HUES6 (cell line): ENCODE measurements at regions not wholly inside any gene's neighbourhood (a gene's known extent, or its start where the extent isn't known, plus 50 kb on each side); places are given as distances from the start of the nearest gene placed in this dataset.
"Not testable (repeated sequence)": the region's sequence is repeated elsewhere in the genome, so short reads cannot be mapped to it uniquely, and the experiment has no call there.

Experiments
- H3K27ac ChIP-seq: 2 replicates; pipeline ENCODE4 v1.7.0; 2013; ENCODE audit warnings: low read depth, mild to moderate bottlenecking, low read length, inconsistent platforms
- H3K27me3 ChIP-seq: 2 replicates; pipeline ENCODE4 v1.6.1; 2013; ENCODE audit warnings: low read length; ENCODE audit not compliant: control insufficient read depth, insufficient read depth
- H3K36me3 ChIP-seq: 2 replicates; pipeline ENCODE4 v1.6.1; 2013; ENCODE audit warnings: low read length; ENCODE audit not compliant: control insufficient read depth, insufficient read depth
- H3K4me1 ChIP-seq: 2 replicates; pipeline ENCODE4 v1.6.1; 2013; ENCODE audit warnings: low read length; ENCODE audit not compliant: control insufficient read depth, insufficient read depth
- H3K4me3 ChIP-seq: 2 replicates; pipeline ENCODE4 v1.5.1; 2013; ENCODE audit warnings: low read depth, low read length
- H3K9ac ChIP-seq: one replicate; pipeline ENCODE4 v1.6.1; 2013; ENCODE audit warnings: mild to moderate bottlenecking, low read length
- H3K9me3 ChIP-seq: 2 replicates; pipeline ENCODE4 v1.6.1; 2013; ENCODE audit warnings: low read depth, low read length; ENCODE audit not compliant: control insufficient read depth, insufficient read depth

DNA sequence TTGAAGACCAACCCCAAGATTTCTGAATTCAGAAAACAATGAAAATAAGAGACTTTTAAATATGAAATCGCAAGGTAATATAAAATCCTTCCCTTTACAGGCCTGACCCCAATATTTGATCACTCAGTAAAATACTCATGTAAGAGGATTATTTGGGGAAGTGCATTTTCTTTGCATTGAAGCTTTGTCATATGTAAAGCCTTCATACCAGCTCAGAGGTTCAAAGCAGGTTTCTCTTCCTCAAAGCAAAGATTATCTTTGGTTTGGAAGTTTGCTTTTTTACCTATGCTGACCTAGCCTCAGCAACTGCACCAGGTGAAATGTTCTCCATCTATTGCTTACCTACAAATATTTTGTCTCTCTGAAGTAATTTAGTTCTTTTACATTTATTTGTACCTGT lies 106.5 kb upstream of the PARP8 start:
- Histone ChIP-seq H3K27ac (no peak overlapping the region), H3K9ac (no peak overlapping the region)

DNA sequence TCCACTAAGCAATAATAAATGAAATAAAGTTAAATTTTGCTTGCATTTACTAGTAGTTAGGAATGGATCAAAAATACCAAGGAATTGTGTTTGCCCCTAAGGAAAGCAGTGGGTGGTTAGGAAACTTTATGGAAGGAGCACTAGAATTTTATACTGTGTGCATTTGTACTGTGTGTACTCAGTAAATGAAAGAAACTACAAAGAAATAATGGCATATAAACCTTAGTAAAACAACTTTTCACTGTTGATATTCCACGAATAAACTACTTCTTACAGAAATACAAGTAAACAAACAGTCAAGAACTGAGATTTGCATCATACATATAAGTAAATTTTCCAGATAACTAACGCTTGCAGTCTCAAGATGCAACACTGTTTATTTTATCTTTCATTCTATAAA lies 103.7 kb upstream of the PARP8 start:
- no peaks in the 10 kb centered on the region for H3K27me3 ChIP-seq
- no peaks in the 10 kb centered on the region for H3K9me3 ChIP-seq
- H3K27ac ChIP-seq: no peak overlapping the region
- no peak overlapping the region for H3K9ac ChIP-seq
- no peaks in the 10 kb centered on the region for H3K4me1 ChIP-seq
- no peaks in the 10 kb centered on the region for H3K36me3 ChIP-seq
- H3K4me3 ChIP-seq: no peak overlapping the region

More for the DNA sequence above, 106.5 kb upstream of the PARP8 start:
- no peaks in the 10 kb centered on the region for H3K27me3 ChIP-seq
- no peaks in the 10 kb centered on the region for H3K36me3 ChIP-seq
- no peaks in the 10 kb centered on the region for H3K4me1 ChIP-seq
- no peak overlapping the region for H3K4me3 ChIP-seq
- H3K9me3 ChIP-seq: no peaks in the 10 kb centered on the region

DNA sequence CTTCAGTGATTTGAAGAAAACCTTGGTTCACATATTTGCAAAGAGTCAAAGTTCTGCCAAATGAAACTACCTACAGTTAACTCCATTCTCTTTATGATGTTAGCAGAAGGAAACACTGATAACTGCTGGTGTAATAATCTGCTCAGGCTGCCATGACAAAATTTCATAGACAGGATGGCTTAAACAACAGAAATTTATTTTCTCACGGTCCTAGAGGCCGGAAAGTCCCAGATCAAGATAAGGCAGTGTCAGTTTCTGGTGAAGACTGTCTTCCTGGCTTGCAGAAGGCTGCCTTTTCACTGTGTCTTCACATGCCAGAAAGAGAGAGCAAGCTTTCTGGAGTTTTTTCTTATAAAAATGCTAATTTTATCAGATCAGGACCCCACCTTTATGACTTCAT lies 102.4 kb upstream of the PARP8 start:
- H3K9ac ChIP-seq: no peak overlapping the region
- H3K9me3 ChIP-seq: no peaks in the 10 kb centered on the region
- H3K4me3 ChIP-seq: no peak overlapping the region
- H3K4me1 ChIP-seq: no peaks in the 10 kb centered on the region
- H3K27me3 ChIP-seq: no peaks in the 10 kb centered on the region
- no peaks in the 10 kb centered on the region for H3K36me3 ChIP-seq
- no peak overlapping the region for H3K27ac ChIP-seq

DNA sequence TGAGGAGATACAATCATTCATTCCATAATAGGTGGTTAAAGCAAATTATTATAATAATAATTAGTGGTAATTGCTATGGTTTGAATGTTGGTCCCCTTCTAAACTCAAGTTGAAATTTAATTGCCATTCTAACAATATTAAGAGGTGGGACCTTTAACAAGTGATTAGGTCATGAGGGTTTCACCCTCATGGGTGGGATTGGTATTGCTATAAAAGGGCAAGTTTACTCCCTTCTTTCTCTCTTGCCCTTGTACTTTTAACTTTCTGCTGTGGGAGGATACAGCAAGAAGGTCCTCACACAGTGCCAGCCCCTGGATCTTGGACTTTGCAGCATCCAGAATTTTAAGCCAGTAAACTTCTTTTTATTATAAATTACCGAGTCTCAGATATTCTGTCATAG lies 101.9 kb upstream of the PARP8 start:
- Histone ChIP-seq H3K9ac (no peak overlapping the region), H3K27ac (no peak overlapping the region), H3K9me3 (no peaks in the 10 kb centered on the region), H3K27me3 (no peaks in the 10 kb centered on the region), H3K4me1 (no peaks in the 10 kb centered on the region), H3K36me3 (no peaks in the 10 kb centered on the region), H3K4me3 (no peak overlapping the region)

DNA sequence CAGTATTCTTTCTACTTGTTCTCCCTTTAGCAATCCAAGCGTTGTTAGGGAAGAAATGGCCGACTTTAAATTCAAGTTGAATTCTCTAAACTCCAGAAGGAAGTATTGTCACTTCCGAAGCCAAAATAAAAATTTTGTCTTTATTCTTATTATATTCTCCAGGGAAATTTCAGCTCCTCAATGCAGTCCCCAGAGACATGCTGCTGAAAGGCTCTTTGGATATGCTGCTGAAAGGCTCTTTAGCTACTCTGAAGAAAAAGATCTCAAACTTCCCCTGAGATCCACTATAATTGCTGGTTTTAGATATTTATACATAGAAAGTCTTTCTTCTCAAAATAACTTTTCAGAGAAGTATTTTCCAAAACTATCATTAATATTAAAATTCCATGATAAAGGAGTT lies 92.3 kb upstream of the PARP8 start:
- H3K9ac ChIP-seq: no peak overlapping the region
- H3K27me3 ChIP-seq: no peaks in the 10 kb centered on the region
- no peaks in the 10 kb centered on the region for H3K4me1 ChIP-seq
- H3K27ac ChIP-seq: no peak overlapping the region
- H3K9me3 ChIP-seq: no peaks in the 10 kb centered on the region
- H3K4me3 ChIP-seq: no peak overlapping the region
- no peaks in the 10 kb centered on the region for H3K36me3 ChIP-seq

DNA sequence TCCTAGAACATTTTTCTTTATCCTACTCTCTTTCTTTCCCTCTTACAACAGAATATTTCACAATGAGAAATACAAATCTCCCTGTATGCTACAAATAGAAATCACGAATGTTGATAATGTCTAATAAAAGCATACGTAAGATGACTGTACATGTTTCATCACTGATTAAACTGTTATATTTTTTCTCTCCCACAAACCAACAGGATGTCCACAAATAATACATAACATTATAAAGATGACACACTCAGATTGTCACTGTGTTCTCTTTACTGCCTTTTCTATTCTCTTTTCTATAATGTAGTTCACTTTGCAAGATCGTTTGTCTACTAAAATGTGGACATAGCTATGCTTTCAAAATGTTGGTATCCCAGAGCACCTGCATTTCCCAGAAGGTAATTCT lies 90.7 kb upstream of the PARP8 start:
- no peak overlapping the region for H3K9ac ChIP-seq
- H3K9me3 ChIP-seq: no peaks in the 10 kb centered on the region
- H3K36me3 ChIP-seq: no peaks in the 10 kb centered on the region
- H3K27ac ChIP-seq: no peak overlapping the region
- no peaks in the 10 kb centered on the region for H3K27me3 ChIP-seq
- H3K4me3 ChIP-seq: no peak overlapping the region
- no peaks in the 10 kb centered on the region for H3K4me1 ChIP-seq

DNA sequence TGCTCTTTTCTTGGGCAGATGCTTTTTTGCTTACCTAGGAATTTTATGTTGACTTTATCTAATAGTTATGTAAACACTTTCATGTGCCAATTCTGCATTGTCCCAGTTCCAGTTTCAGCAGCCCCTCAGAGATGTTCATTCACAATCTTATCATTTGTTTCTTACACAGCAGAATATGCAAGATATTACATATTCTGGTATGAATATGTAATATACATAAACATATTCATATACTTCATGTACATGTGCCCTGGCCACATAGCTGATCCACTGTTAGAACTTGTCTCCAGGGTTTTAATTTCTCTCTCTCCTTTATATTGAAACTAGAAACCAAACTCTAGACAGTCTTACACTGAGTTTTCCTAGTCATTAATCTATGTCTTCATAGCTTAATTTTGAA lies 90.2 kb upstream of the PARP8 start:
- no peak overlapping the region for H3K4me3 ChIP-seq

DNA sequence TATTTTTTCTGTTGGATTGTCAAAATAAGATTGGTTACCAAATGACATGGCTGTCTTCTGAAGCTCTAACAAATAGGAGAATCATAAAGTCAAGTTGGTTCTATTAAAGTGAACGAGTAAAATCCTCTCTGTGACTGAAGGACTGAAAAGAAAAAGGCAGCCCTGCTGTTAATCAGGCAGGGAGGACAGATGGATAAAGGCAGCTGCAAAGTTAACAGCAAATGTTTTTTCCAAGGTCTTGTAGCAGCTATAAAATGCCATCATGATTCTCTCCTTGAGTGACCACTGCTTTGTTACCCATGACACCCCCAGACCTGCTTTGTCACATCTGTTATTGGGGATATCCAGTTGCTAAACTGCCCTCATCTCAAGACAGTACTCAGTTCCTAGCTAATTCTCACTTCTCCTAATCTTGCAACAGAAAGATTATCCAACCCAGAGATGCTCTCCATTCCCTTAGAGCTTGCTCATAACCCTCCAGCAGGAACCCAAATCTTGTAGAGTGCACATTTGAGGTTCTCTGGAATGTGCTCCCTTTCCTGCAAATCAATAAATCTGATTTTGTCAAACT lies 89.7 kb upstream of the PARP8 start:
- Histone ChIP-seq H3K4me3 (no peak overlapping the region), H3K9me3 (no peaks in the 10 kb centered on the region), H3K9ac (no peak overlapping the region), H3K27ac (no peak overlapping the region), H3K36me3 (no peaks in the 10 kb centered on the region), H3K4me1 (no peaks in the 10 kb centered on the region), H3K27me3 (no peaks in the 10 kb centered on the region)

More for the DNA sequence above, 90.2 kb upstream of the PARP8 start:
- Histone ChIP-seq H3K9ac (no peak overlapping the region), H3K27ac (no peak overlapping the region), H3K36me3 (no peaks in the 10 kb centered on the region), H3K27me3 (no peaks in the 10 kb centered on the region), H3K4me1 (no peaks in the 10 kb centered on the region), H3K9me3 (no peaks in the 10 kb centered on the region)

DNA sequence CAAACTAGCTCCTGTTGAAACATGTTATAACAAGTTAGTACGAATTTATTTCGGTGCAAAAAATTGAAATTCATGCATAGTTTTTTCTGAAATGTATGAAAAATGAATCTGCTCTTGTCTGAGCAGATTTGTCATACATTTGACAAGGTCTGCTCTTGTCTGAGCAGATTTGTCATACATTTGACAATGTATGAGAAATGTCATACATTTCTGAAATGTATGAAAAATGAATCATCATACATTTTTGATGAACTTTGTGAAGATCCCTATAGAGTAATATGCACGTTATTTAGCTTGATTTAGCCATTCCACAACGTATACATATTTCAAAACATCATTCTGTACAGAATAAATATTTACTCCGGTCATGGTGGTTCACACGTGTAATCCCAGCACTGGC lies 85.9 kb upstream of the PARP8 start:
- Histone ChIP-seq H3K27me3 (no peaks in the 10 kb centered on the region), H3K4me3 (no peak overlapping the region), H3K9me3 (no peaks in the 10 kb centered on the region), H3K27ac (no peak overlapping the region), H3K9ac (no peak overlapping the region), H3K4me1 (peaks cover 13% of the 10 kb centered on the region), H3K36me3 (no peaks in the 10 kb centered on the region)

DNA sequence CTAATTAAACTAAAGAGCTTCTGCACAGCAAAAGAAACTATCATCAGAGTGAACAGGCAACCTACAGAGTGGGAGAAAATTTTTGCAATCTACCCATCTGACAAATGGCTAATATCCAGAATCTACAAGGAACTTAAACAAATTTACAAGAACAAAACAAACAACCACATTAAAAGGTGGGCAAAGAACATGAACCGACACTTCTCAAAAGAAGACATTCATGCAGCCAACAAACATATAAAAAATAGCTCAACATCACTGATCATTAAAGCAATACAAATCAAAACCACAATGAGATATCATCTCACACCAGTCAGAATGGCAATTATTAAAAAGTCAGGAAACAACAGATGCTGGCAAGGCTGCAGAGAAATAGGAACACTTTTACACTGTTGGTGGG lies 84.6 kb upstream of the PARP8 start:
- H3K9me3 ChIP-seq, H3K9ac ChIP-seq, H3K4me3 ChIP-seq, H3K27me3 ChIP-seq, H3K36me3 ChIP-seq, H3K27ac ChIP-seq: not testable (repeated sequence)
- peaks cover 20% of the 10 kb centered on the region for H3K4me1 ChIP-seq

DNA sequence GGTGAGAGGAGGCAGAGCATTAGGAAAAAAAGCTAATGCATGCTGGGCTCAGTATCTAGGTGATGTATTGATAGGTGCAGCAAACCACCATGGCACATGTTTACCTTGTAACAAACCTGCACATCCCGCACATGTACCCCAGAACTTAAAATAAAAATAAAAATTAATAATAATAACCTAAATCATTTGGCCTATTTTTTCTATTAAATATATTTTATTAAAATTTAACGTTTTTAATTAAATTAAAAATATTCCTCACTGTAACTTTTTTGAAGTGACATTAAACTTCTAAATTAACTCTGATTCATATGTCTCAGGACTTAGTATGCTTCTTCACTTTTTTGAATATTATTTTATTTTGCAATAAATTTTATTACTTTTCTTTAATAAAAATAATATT lies 83.7 kb upstream of the PARP8 start:
- Histone ChIP-seq H3K9me3 (no peaks in the 10 kb centered on the region), H3K36me3 (no peaks in the 10 kb centered on the region), H3K27me3 (no peaks in the 10 kb centered on the region), H3K4me1 (peaks cover 20% of the 10 kb centered on the region), H3K9ac (no peak overlapping the region), H3K27ac (no peak overlapping the region), H3K4me3 (no peak overlapping the region)

DNA sequence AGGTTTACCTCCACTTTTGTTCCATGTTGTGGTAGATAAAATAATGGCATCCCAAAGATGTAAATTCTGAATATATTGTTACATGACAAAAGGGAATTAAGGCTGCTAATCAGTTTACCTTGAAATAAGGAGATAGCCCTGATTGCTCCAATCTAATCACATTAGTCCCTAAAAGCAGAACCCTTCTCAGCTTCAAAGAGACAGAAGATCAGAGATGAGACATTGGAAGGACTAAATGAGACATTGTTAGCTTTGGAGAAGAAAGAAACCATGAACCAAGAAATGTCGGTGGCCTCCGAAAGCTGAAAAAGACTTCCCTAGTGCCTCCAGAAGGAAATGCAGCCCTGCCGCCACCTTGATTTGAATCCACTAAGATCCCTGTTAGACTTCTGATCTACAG lies 82.8 kb upstream of the PARP8 start:
- Histone ChIP-seq H3K4me3 (no peak overlapping the region), H3K36me3 (no peaks in the 10 kb centered on the region), H3K9ac (no peak overlapping the region), H3K9me3 (no peaks in the 10 kb centered on the region), H3K4me1 (peaks cover 20% of the 10 kb centered on the region), H3K27me3 (no peaks in the 10 kb centered on the region), H3K27ac (no peak overlapping the region)
